PC-9 (cell line): ENCODE measurements at regions not wholly inside any gene's neighbourhood (a gene's known extent, or its start where the extent isn't known, plus 50 kb on each side); places are given as distances from the start of the nearest gene placed in this dataset.
A peak's percentile ranks its signal among the peaks of the same experiment; 100 is the strongest.

ENCODE experiments used
- EZH2 ChIP-seq: fragments of 200-600 bp; sonication (generic); IDR thresholded peaks from 2 replicates; pipeline ENCODE4 v1.8.0; 2017; ENCODE audit warnings: antibody characterized with exemption, low read depth
- TF ChIP-seq, protein P1 (sequence below): fragments of 200-600 bp; sonication (generic); conservative IDR thresholded peaks from 2 replicates; pipeline ENCODE4 v1.6.1; 2017; ENCODE audit warnings: mixed run types, antibody characterized with exemption, mild to moderate bottlenecking, moderate library complexity

DNA sequence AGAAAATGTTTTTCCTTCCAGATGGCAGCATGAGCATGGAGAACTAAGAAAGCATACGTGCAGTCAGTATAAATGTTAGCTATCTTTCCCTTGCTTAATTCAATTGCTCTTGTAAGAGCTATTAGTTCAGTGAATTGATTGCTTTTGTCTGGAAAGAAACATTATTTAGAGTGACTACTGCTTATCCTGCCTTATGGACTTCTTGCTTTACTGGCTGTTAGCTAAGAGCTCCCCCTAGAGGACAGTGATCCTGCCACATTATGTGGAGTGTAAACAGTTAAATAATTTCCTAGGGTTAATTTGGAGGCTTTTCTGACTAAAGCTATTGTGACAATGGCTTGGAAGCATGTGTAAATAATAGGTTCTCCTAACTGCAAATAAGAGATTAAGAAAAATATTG, 1402.4 kb downstream of the FAM133A start:
- TF ChIP-seq, protein P1, sequence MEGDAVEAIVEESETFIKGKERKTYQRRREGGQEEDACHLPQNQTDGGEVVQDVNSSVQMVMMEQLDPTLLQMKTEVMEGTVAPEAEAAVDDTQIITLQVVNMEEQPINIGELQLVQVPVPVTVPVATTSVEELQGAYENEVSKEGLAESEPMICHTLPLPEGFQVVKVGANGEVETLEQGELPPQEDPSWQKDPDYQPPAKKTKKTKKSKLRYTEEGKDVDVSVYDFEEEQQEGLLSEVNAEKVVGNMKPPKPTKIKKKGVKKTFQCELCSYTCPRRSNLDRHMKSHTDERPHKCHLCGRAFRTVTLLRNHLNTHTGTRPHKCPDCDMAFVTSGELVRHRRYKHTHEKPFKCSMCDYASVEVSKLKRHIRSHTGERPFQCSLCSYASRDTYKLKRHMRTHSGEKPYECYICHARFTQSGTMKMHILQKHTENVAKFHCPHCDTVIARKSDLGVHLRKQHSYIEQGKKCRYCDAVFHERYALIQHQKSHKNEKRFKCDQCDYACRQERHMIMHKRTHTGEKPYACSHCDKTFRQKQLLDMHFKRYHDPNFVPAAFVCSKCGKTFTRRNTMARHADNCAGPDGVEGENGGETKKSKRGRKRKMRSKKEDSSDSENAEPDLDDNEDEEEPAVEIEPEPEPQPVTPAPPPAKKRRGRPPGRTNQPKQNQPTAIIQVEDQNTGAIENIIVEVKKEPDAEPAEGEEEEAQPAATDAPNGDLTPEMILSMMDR = peak; percentile 70
- TF ChIP-seq EZH2 = no peak
